GM12878 (cell line): ENCODE measurements at regions not wholly inside any gene's neighbourhood (a gene's known extent, or its start where the extent isn't known, plus 50 kb on each side); places are given as distances from the start of the nearest gene placed in this dataset.
"Not testable (repeated sequence)": the region's sequence is repeated elsewhere in the genome, so short reads cannot be mapped to it uniquely, and the experiment has no call there.

Experiments
- ATAC-seq: fragments of 200-7000 bp; cut with Tn5 transposase; 3 replicates; pipeline ENCODE4 v1.9.1; 2020; ENCODE audit warnings: mild to moderate bottlenecking, moderate library complexity
- BruUV-seq: library from RNA; stranded (reverse); fragments of 400-500 nt; replicated peaks from 2 replicates; lab custom pipeline; 2021; lab: Mats Ljungman, UMichigan
- CTCF ChIA-PET: fragments of 300-600 bp; sonication (Branson Sonifier 250); formaldehyde crosslinking; extraction: SDS; loops from one replicate; lab custom pipeline; 2021; ENCODE audit warnings: inconsistent platforms; lab: Yijun Ruan, JAX
- POLR2A ChIA-PET: fragments of 350-600 bp; formaldehyde crosslinking; extraction: SDS; loops from one replicate; lab custom pipeline; 2021; ENCODE audit warnings: inconsistent platforms; lab: Charles Lee
- RAD21 ChIA-PET: fragments of 300-600 bp; sonication (Branson Sonifier 250); formaldehyde crosslinking; loops from one replicate; lab custom pipeline; 2023; ENCODE audit warnings: antibody characterized with exemption; ENCODE audit not compliant: unreplicated experiment; lab: Charles Lee
- SMC1A ChIA-PET: fragments of 300-600 bp; sonication (Branson Sonifier 250); formaldehyde crosslinking; loops from one replicate; lab custom pipeline; 2023; ENCODE audit not compliant: unreplicated experiment, uncharacterized antibody; lab: Charles Lee
- DNase-seq: peaks from one replicate; pipeline ENCODE4 v3.0.0-alpha.2; 2011; ENCODE audit warnings: low read depth, low spot score
- FAIRE-seq: peaks from 3 replicates; lab custom pipeline; 2011; peaks lifted over from hg19 to GRCh38; lab: Jason Lieb, UNC
- H2AFZ ChIP-seq: 2 replicates; pipeline ENCODE4 v1.6.0; 2011; ENCODE audit warnings: low read depth, low read length, control low read depth; ENCODE audit not compliant: control insufficient read depth
- H3K27ac ChIP-seq: 2 replicates; pipeline ENCODE4 v1.5.1; 2011; ENCODE audit warnings: control low read depth; ENCODE audit not compliant: control insufficient read depth, insufficient read depth
- H3K27me3 ChIP-seq, 2 experiments: replicated peaks in 1 of 2; 2 replicates each; pipeline versions ENCODE4 v1.6.0 to v1.6.1; 2011; ENCODE audit warnings: low read length in 1 of 2; ENCODE audit not compliant: control insufficient read depth in 2 of 2, insufficient read depth in 2 of 2
- H3K36me3 ChIP-seq, 2 experiments: 2 replicates each; pipeline ENCODE4 v1.5.1; 2011; ENCODE audit warnings: low read length in 1 of 2; ENCODE audit not compliant: control insufficient read depth in 2 of 2, insufficient read depth in 2 of 2
- H3K4me1 ChIP-seq: 2 replicates; pipeline ENCODE4 v1.6.1; 2011; ENCODE audit warnings: mild to moderate bottlenecking, low read length, moderate library complexity, mixed read lengths; ENCODE audit not compliant: control insufficient read depth, insufficient read depth
- H3K4me2 ChIP-seq: 2 replicates; pipeline ENCODE4 v1.6.0; 2011; ENCODE audit warnings: control low read depth; ENCODE audit not compliant: control insufficient read depth, insufficient read depth
- H3K4me3 ChIP-seq: fragments of 200-600 bp; sonication (generic); 2 replicates; pipeline ENCODE4 v1.5.1; 2016
- H3K79me2 ChIP-seq: 2 replicates; pipeline ENCODE4 v1.6.0; 2011; ENCODE audit warnings: low read length; ENCODE audit not compliant: control insufficient read depth, insufficient read depth
- H3K9ac ChIP-seq: 2 replicates; pipeline ENCODE4 v1.8.0; 2011; ENCODE audit warnings: low read length, control low read depth, mixed read lengths; ENCODE audit not compliant: control insufficient read depth, insufficient read depth
- H3K9me3 ChIP-seq: replicated peaks from 3 replicates; pipeline ENCODE4 v1.5.1; 2011; ENCODE audit warnings: mild to moderate bottlenecking, low read length; ENCODE audit not compliant: control insufficient read depth, insufficient read depth
- H4K20me1 ChIP-seq: 2 replicates; pipeline ENCODE4 v1.6.0; 2011; ENCODE audit not compliant: control insufficient read depth, insufficient read depth
- GABPA ChIP-seq: IDR thresholded peaks from 2 replicates; pipeline ENCODE4 v1.6.1; 2014; ENCODE audit warnings: antibody characterized with exemption, low read depth, mild to moderate bottlenecking, inconsistent platforms
- HCFC1 ChIP-seq: fragments of 150-350 bp; IDR thresholded peaks from 2 replicates; pipeline ENCODE4 v1.6.1; 2014; ENCODE audit warnings: low read length
- KDM1A ChIP-seq: fragments of 200-600 bp; sonication (generic); IDR thresholded peaks from 2 replicates; pipeline ENCODE4 v1.6.1; 2016; ENCODE audit warnings: borderline replicate concordance
- NFYB ChIP-seq: IDR thresholded peaks from 2 replicates; pipeline ENCODE4 v1.6.1; 2011; ENCODE audit warnings: low read depth, mild to moderate bottlenecking, low read length, improper control_type of control experiment, moderate library complexity; ENCODE audit not compliant: insufficient read depth
- PAX8 ChIP-seq: fragments of 450-650 bp; IDR thresholded peaks from 2 replicates; pipeline ENCODE4 v1.6.1; 2017; ENCODE audit warnings: mild to moderate bottlenecking, moderate library complexity
- PML ChIP-seq: IDR thresholded peaks from 2 replicates; pipeline ENCODE4 v1.6.1; 2012; ENCODE audit warnings: low read length, inconsistent platforms
- SMARCA5 ChIP-seq: fragments of 450-650 bp; IDR thresholded peaks from 2 replicates; pipeline ENCODE4 v1.6.1; 2017; ENCODE audit warnings: mild to moderate bottlenecking
- SREBF1 ChIP-seq: IDR thresholded peaks from 2 replicates; pipeline ENCODE4 v1.6.1; 2012; ENCODE audit warnings: mild to moderate bottlenecking, low read length
- STAT1 ChIP-seq: fragments of 450-650 bp; conservative IDR thresholded peaks from 2 replicates; pipeline ENCODE4 v1.6.1; 2014; ENCODE audit warnings: antibody characterized with exemption, mild to moderate bottlenecking
- TAF1 ChIP-seq: IDR thresholded peaks from 2 replicates; pipeline ENCODE4 v1.6.1; 2011; ENCODE audit warnings: mild to moderate bottlenecking, low read depth, low read length, borderline replicate concordance
- TCF12 ChIP-seq: IDR thresholded peaks from 2 replicates; pipeline ENCODE4 v1.6.1; 2011; ENCODE audit warnings: low read depth, mild to moderate bottlenecking, low read length
- WGBS: methylation state at CpG from one replicate; pipeline ENCODE4 v1.1.6; 2016; ENCODE audit warnings: low lambda C conversion rate; ENCODE audit not compliant: insufficient replicate concordance, insufficient coverage; ENCODE audit errors: missing lambda C conversion rate; 5-methylcytosine and 5-hydroxymethylcytosine counted together
- in situ Hi-C: fragments of 300-500 bp; cut with MboI; formaldehyde crosslinking; loops from 9 replicates; pipeline ENCODE4 v1.14.3; 2018; ENCODE audit warnings: mixed read lengths
- intact Hi-C: fragments of 100-400 bp; cut with micrococcal nuclease; formaldehyde crosslinking; loops from one replicate; pipeline ENCODE4 v1.14.2; 2022; ENCODE audit not compliant: unreplicated experiment
- TF ChIP-seq, protein P1 (sequence below): fragments of 450-650 bp; IDR thresholded peaks from 2 replicates; pipeline ENCODE4 v1.6.1; 2016; ENCODE audit warnings: mild to moderate bottlenecking

DNA sequence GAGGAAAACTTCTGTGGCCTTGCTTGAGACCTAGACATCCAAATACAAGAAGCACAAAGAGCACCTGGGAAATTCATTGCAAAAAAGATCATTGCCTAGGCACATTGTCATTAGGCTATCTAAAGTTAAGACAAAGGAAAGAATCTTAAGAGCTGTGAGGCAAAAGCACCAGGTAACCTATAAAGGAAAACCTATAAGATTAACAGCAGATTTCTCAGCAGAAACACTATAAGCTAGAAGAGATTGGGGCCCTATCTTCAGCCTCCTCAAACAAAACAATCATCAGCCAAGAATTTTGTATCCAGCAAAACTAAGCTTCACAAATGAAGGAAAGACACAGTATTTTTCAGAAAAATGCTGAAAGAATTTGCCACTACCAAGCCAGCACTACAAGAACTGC lies 1003.3 kb downstream of the XPNPEP1 start:
- POLR2A ChIA-PET, H3K4me1 ChIP-seq, H3K4me2 ChIP-seq, H3K36me3 ChIP-seq, H3K9ac ChIP-seq, H3K27ac ChIP-seq, H3K9me3 ChIP-seq, H2AFZ ChIP-seq, in situ Hi-C loops, H3K27me3 ChIP-seq, BruUV-seq, RAD21 ChIA-PET, ATAC-seq, CTCF ChIA-PET, H3K4me3 ChIP-seq, H4K20me1 ChIP-seq, intact Hi-C loops, H3K79me2 ChIP-seq, DNase-seq, FAIRE-seq: not testable (repeated sequence)
- SMC1A ChIA-PET: interaction anchor here (0.7 kb wide), 1 partner anchor 95 kb away, joined by 3 read pairs; no protein-coding TSS in a partner anchor

DNA sequence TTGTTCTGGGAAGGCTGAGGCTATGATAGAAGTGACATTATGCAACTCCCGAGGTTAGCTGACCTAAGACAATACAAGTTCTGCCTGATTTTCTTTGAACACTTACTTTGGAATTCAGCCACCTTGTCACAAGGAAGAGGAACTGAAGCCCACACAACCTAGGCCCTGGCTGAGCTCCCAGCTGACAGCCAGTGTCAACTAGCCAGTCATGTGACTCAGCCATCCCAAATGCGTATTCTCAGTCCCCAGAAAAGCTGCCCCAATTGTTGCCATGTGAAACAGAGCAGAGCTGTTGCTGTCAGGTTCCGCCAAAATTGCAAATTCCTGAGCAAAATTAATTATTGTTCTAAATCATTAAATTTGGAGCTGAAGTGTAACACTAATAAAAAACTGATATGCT lies 1010.0 kb downstream of the XPNPEP1 start:
- H3K9ac ChIP-seq: no peak overlapping the region
- no peak for TF ChIP-seq GABPA
- TF ChIP-seq TAF1: no peak
- TF ChIP-seq STAT1: no peak
- no peak for TF ChIP-seq KDM1A
- TF ChIP-seq SMARCA5: no peak
- TF ChIP-seq, protein P1, sequence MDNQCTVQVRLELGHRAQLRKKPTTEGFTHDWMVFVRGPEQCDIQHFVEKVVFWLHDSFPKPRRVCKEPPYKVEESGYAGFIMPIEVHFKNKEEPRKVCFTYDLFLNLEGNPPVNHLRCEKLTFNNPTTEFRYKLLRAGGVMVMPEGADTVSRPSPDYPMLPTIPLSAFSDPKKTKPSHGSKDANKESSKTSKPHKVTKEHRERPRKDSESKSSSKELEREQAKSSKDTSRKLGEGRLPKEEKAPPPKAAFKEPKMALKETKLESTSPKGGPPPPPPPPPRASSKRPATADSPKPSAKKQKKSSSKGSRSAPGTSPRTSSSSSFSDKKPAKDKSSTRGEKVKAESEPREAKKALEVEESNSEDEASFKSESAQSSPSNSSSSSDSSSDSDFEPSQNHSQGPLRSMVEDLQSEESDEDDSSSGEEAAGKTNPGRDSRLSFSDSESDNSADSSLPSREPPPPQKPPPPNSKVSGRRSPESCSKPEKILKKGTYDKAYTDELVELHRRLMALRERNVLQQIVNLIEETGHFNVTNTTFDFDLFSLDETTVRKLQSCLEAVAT: no peak
- no peak for TF ChIP-seq HCFC1
- TF ChIP-seq SREBF1: no peak
- no peak for TF ChIP-seq PAX8
- no peak for TF ChIP-seq NFYB
- no peak for TF ChIP-seq PML
- no peak for TF ChIP-seq TCF12
- ATAC-seq: no peak
- H3K27ac ChIP-seq: no peak overlapping the region
- no peaks in the 10 kb centered on the region for H3K36me3 ChIP-seq
- BruUV-seq: no TSS peak
- H3K4me2 ChIP-seq: no peak overlapping the region
- POLR2A ChIA-PET: no interaction called here
- H4K20me1 ChIP-seq: no peaks in the 10 kb centered on the region
- no peak for DNase-seq
- intact Hi-C loops: no loop called here
- in situ Hi-C loops: no loop called here
- no peaks in the 10 kb centered on the region for H3K4me1 ChIP-seq
- WGBS: 32% methylated on average over 3 of the region's 3 CpGs
- H3K9me3 ChIP-seq: no peaks in the 10 kb centered on the region; the same call in 2 of the 3 replicates
- peaks cover 0 to 13% of the 10 kb centered on the region in 2 experiments; a peak in 2 of 4 replicates for H3K27me3 ChIP-seq
- RAD21 ChIA-PET: interaction anchor here (0.7 kb wide), 1 partner anchor 166 kb away, joined by 3 read pairs; no protein-coding TSS in a partner anchor
- SMC1A ChIA-PET: no interaction called here
- CTCF ChIA-PET: interaction anchor here (1.6 kb wide), 1 partner anchor 9 kb away, joined by 3 read pairs; no protein-coding TSS in a partner anchor
- no peak overlapping the region for H3K4me3 ChIP-seq
- H3K79me2 ChIP-seq: no peaks in the 10 kb centered on the region
- no peak for FAIRE-seq
- no peak overlapping the region for H2AFZ ChIP-seq
